IMR-90 (cell line): ENCODE measurements at regions not wholly inside any gene's neighbourhood (a gene's known extent, or its start where the extent isn't known, plus 50 kb on each side); places are given as distances from the start of the nearest gene placed in this dataset.

Source experiments
- ATAC-seq: fragments of 200-7000 bp; cut with Tn5 transposase; 2 replicates; pipeline ENCODE4 v1.9.1; 2020; ENCODE audit warnings: low read depth, mild to moderate bottlenecking, moderate library complexity
- BruUV-seq: library from RNA; stranded (reverse); fragments of 400-500 nt; replicated peaks from 2 replicates; lab custom pipeline; 2021; lab: Mats Ljungman, UMichigan
- CTCF ChIA-PET: fragments of 300-600 bp; formaldehyde crosslinking; extraction: SDS; loops from one replicate; lab custom pipeline; 2021; ENCODE audit warnings: antibody characterized with exemption; lab: Yijun Ruan, JAX
- POLR2A ChIA-PET: fragments of 300-600 bp; sonication (Branson Sonifier 250); formaldehyde crosslinking; loops from one replicate; lab custom pipeline; 2022; ENCODE audit warnings: antibody characterized with exemption; ENCODE audit not compliant: unreplicated experiment; lab: Charles Lee
- DNase-seq: peaks from one replicate; pipeline ENCODE4 v3.0.0; 2013
- H2AFZ ChIP-seq: replicated peaks from 2 replicates; pipeline ENCODE3; 2013; ENCODE audit warnings: low read length, mild to moderate bottlenecking; ENCODE audit not compliant: poor library complexity
- H2AK5ac ChIP-seq: 2 replicates; pipeline ENCODE4 v1.6.1; 2013; ENCODE audit warnings: low read depth, low read length, inconsistent platforms
- H2AK9ac ChIP-seq: replicated peaks from 2 replicates; pipeline ENCODE3; 2013; ENCODE audit warnings: mild to moderate bottlenecking, low read depth, low read length, moderate library complexity; ENCODE audit not compliant: poor library complexity
- H2BK120ac ChIP-seq: 2 replicates; pipeline ENCODE4 v1.6.1; 2013; ENCODE audit warnings: low read depth, low read length, inconsistent platforms
- H2BK15ac ChIP-seq: 3 replicates; pipeline ENCODE4 v1.6.1; 2013; ENCODE audit warnings: low read depth, low read length, inconsistent platforms
- H2BK20ac ChIP-seq: 2 replicates; pipeline ENCODE4 v1.6.1; 2013; ENCODE audit warnings: low read depth, mild to moderate bottlenecking, inconsistent platforms, low read length, moderate library complexity
- H2BK5ac ChIP-seq: 2 replicates; pipeline ENCODE4 v1.6.1; 2013; ENCODE audit warnings: mild to moderate bottlenecking, low read depth, low read length, inconsistent platforms; ENCODE audit not compliant: poor library complexity, severe bottlenecking
- H3K14ac ChIP-seq: replicated peaks from 2 replicates; pipeline ENCODE4 v1.6.1; 2013; ENCODE audit warnings: low read depth, low read length, inconsistent platforms
- H3K18ac ChIP-seq: 2 replicates; pipeline ENCODE4 v1.6.1; 2013; ENCODE audit warnings: low read depth, low read length, control low read depth
- H3K23ac ChIP-seq: 2 replicates; pipeline ENCODE4 v1.6.1; 2013; ENCODE audit warnings: low read depth, low read length, inconsistent platforms
- H3K27ac ChIP-seq: 2 replicates; pipeline ENCODE4 v1.5.1; 2013; ENCODE audit warnings: mild to moderate bottlenecking, control low read depth, low read length; ENCODE audit not compliant: insufficient read depth
- H3K27me3 ChIP-seq: 2 replicates; pipeline ENCODE4 v1.6.1; 2013; ENCODE audit warnings: low read length; ENCODE audit not compliant: control insufficient read depth, insufficient read depth
- H3K36me3 ChIP-seq: 2 replicates; pipeline ENCODE4 v1.6.1; 2013; ENCODE audit warnings: low read length, mixed read lengths; ENCODE audit not compliant: control insufficient read depth, insufficient read depth
- H3K4ac ChIP-seq: 2 replicates; pipeline ENCODE4 v1.6.1; 2013; ENCODE audit warnings: low read depth, low read length, inconsistent platforms
- H3K4me1 ChIP-seq: 2 replicates; pipeline ENCODE4 v1.6.1; 2013; ENCODE audit warnings: low read length, mixed read lengths; ENCODE audit not compliant: control insufficient read depth, insufficient read depth
- H3K4me2 ChIP-seq: 2 replicates; pipeline ENCODE4 v1.6.1; 2013; ENCODE audit warnings: low read depth, mild to moderate bottlenecking, control low read depth, low read length, moderate library complexity
- H3K4me3 ChIP-seq: 2 replicates; pipeline ENCODE4 v1.5.1; 2013; ENCODE audit warnings: low read depth, mild to moderate bottlenecking, control low read depth, low read length, moderate library complexity; ENCODE audit not compliant: insufficient read depth
- H3K56ac ChIP-seq: 2 replicates; pipeline ENCODE4 v1.6.1; 2013; ENCODE audit warnings: low read length, inconsistent platforms; ENCODE audit not compliant: insufficient read depth; ENCODE audit errors: extremely low read depth
- H3K79me1 ChIP-seq, 2 experiments: 2 replicates each; pipeline ENCODE4 v1.6.1; 2013; ENCODE audit warnings: low read length in 2 of 2, inconsistent platforms in 1 of 2, low read depth in 1 of 2
- H3K9ac ChIP-seq: 2 replicates; pipeline ENCODE4 v1.6.1; 2013; ENCODE audit warnings: low read depth, low read length, control low read depth
- H3K9me1 ChIP-seq: 2 replicates; pipeline ENCODE4 v1.6.1; 2013; ENCODE audit warnings: low read length, inconsistent platforms; ENCODE audit not compliant: insufficient read depth
- H3K9me3 ChIP-seq: 2 replicates; pipeline ENCODE4 v1.6.1; 2013; ENCODE audit warnings: low read length; ENCODE audit not compliant: control insufficient read depth, insufficient read depth
- H4K20me1 ChIP-seq: 2 replicates; pipeline ENCODE4 v1.6.1; 2013; ENCODE audit warnings: low read length, inconsistent platforms; ENCODE audit not compliant: insufficient read depth
- H4K5ac ChIP-seq: 2 replicates; pipeline ENCODE4 v1.6.1; 2013; ENCODE audit warnings: mild to moderate bottlenecking, low read depth, low read length, control low read depth
- H4K8ac ChIP-seq, 2 experiments: 2 replicates each; pipeline ENCODE4 v1.6.1; 2013; ENCODE audit warnings: low read depth in 2 of 2, low read length in 2 of 2, control low read depth in 1 of 2, inconsistent platforms in 1 of 2
- H4K91ac ChIP-seq: 2 replicates; pipeline ENCODE4 v1.6.1; 2013; ENCODE audit warnings: low read depth, low read length, inconsistent platforms; ENCODE audit not compliant: insufficient read depth
- BHLHE40 ChIP-seq: fragments of 150-350 bp; IDR thresholded peaks from 2 replicates; pipeline ENCODE4 v1.6.1; 2016; ENCODE audit warnings: mild to moderate bottlenecking, low read depth, low read length
- CEBPB ChIP-seq: IDR thresholded peaks from 2 replicates; pipeline ENCODE4 v1.6.1; 2012; ENCODE audit warnings: low read depth, low read length, improper control_type of control experiment
- CHD1 ChIP-seq: IDR thresholded peaks from 2 replicates; pipeline ENCODE4 v1.6.1; 2012; ENCODE audit warnings: low read depth, low read length, improper control_type of control experiment
- CTCF ChIP-seq: conservative IDR thresholded peaks from 2 replicates; pipeline ENCODE4 v1.5.1; 2012; ENCODE audit warnings: mild to moderate bottlenecking, low read depth, low read length, improper control_type of control experiment
- FOS ChIP-seq: fragments of 150-350 bp; IDR thresholded peaks from 2 replicates; pipeline ENCODE4 v1.6.1; 2016; ENCODE audit warnings: low read depth, low read length
- MAFK ChIP-seq: IDR thresholded peaks from 2 replicates; pipeline ENCODE4 v1.6.1; 2012; ENCODE audit warnings: low read depth, low read length, improper control_type of control experiment
- MAZ ChIP-seq: IDR thresholded peaks from 2 replicates; pipeline ENCODE4 v1.6.1; 2012; ENCODE audit warnings: low read depth, mild to moderate bottlenecking, low read length, improper control_type of control experiment, moderate library complexity, borderline replicate concordance
- MXI1 ChIP-seq: IDR thresholded peaks from 2 replicates; pipeline ENCODE4 v1.6.1; 2012; ENCODE audit warnings: low read depth, mild to moderate bottlenecking, low read length, moderate library complexity, borderline replicate concordance
- NFE2L2 ChIP-seq: fragments of 150-350 bp; IDR thresholded peaks from 2 replicates; pipeline ENCODE4 v1.6.1; 2016; ENCODE audit warnings: low read depth, mild to moderate bottlenecking, low read length
- POLR2A ChIP-seq: IDR thresholded peaks from 2 replicates; pipeline ENCODE4 v1.6.1; 2012; ENCODE audit warnings: mild to moderate bottlenecking, low read depth, low read length
- SMC3 ChIP-seq: fragments of 150-350 bp; IDR thresholded peaks from 2 replicates; pipeline ENCODE4 v1.6.1; 2016; ENCODE audit warnings: low read depth, mild to moderate bottlenecking, antibody characterized with exemption, low read length, moderate library complexity
- USF2 ChIP-seq: fragments of 150-350 bp; IDR thresholded peaks from 2 replicates; pipeline ENCODE4 v1.6.1; 2017; ENCODE audit warnings: mild to moderate bottlenecking, antibody characterized with exemption, low read length, low read depth
- dilution Hi-C: fragments of 300-500 bp; cut with HindIII; formaldehyde crosslinking; loops from one replicate; pipeline ENCODE4 v1.14.3; 2018; ENCODE audit warnings: low sequenced_read_pairs; ENCODE audit not compliant: unreplicated experiment
- in situ Hi-C: fragments of 300-500 bp; cut with MboI; formaldehyde crosslinking; loops from 3 replicates; pipeline ENCODE4 v1.14.3; 2019; ENCODE audit warnings: low sequenced_read_pairs, inconsistent platforms, mixed read lengths
- intact Hi-C: fragments of 100-400 bp; cut with micrococcal nuclease; formaldehyde crosslinking; loops from 2 replicates; pipeline ENCODE4 v1.10.0; 2022

- Histone ChIP-seq H2AK5ac (no peak overlapping the region), H3K27me3 (no peaks in the 10 kb centered on the region), H3K79me1 (no peaks in the 10 kb centered on the region), H4K20me1 (no peaks in the 10 kb centered on the region), H2AFZ (no peak overlapping the region), H3K36me3 (no peaks in the 10 kb centered on the region), H4K91ac (no peak overlapping the region), H3K56ac (no peak overlapping the region), H4K8ac (no peak overlapping the region), H2AK9ac (no peak overlapping the region), H2BK20ac (no peak overlapping the region), H3K9me1 (no peaks in the 10 kb centered on the region), H3K4me2 (no peak overlapping the region), H3K27ac (no peak overlapping the region), H3K4me1 (no peaks in the 10 kb centered on the region), H2BK120ac (no peak overlapping the region), H3K9ac (no peak overlapping the region), H4K5ac (no peak overlapping the region), H3K14ac (no peak overlapping the region), H3K9me3 (no peaks in the 10 kb centered on the region), H3K4me3 (no peak overlapping the region), H2BK15ac (no peak overlapping the region), H3K23ac (no peak overlapping the region), H3K18ac (no peak overlapping the region), H2BK5ac (no peak overlapping the region), H3K4ac (no peak overlapping the region)
- in situ Hi-C loops (no loop called here), dilution Hi-C loops (no loop called here), intact Hi-C loops (loop anchor here (5.0 kb wide), 1 partner anchor 56 kb away; no protein-coding TSS in a partner anchor)
- DNase-seq: no peak
- ChIA-PET CTCF (no interaction called here), POLR2A (no interaction called here)
- ATAC-seq: no peak
- TF ChIP-seq NFE2L2: no peak
- TF ChIP-seq MAFK: no peak
- TF ChIP-seq MAZ: no peak
- no peak for TF ChIP-seq CTCF
- TF ChIP-seq BHLHE40: no peak
- TF ChIP-seq MXI1: no peak
- no peak for TF ChIP-seq USF2
- TF ChIP-seq SMC3: no peak
- no peak for TF ChIP-seq CHD1
- no peak for TF ChIP-seq POLR2A
- no peak for TF ChIP-seq CEBPB
- TF ChIP-seq FOS: no peak
- BruUV-seq: no TSS peak
These were observed 212.3 kb downstream of the MTERF1 start for GRCh38 chr7:91668217-91668616.
